HepG2 (cell line): ENCODE measurements at regions not wholly inside any gene's neighbourhood (a gene's known extent, or its start where the extent isn't known, plus 50 kb on each side); places are given as distances from the start of the nearest gene placed in this dataset.

Source experiments
- CEBPG ChIP-seq: IDR thresholded peaks from 2 replicates; pipeline ENCODE4 v1.6.1; 2016
- GFI1 ChIP-seq: sonication (generic); formaldehyde crosslinking; IDR thresholded peaks from 2 replicates; pipeline ENCODE4 v1.5.0; 2020; ENCODE audit warnings: missing genetic modification reagents, mild to moderate bottlenecking, borderline replicate concordance
- MAFF ChIP-seq: IDR thresholded peaks from 2 replicates; pipeline ENCODE4 v1.6.1; 2011; ENCODE audit warnings: low read depth, low read length, improper control_type of control experiment
- PAF1 ChIP-seq: IDR thresholded peaks from 2 replicates; pipeline ENCODE4 v1.6.1; 2016; ENCODE audit warnings: missing genetic modification reagents, missing compliant biosample characterization
- POLR2AphosphoS5 ChIP-seq: IDR thresholded peaks from 2 replicates; pipeline ENCODE4 v1.6.1; 2012; ENCODE audit warnings: low read depth, low read length
- RBM39 ChIP-seq: fragments of 200-400 bp; formaldehyde crosslinking; IDR thresholded peaks from one replicate; pipeline ENCODE4 v1.6.1; 2018; ENCODE audit warnings: antibody characterized with exemption, mild to moderate bottlenecking, low read depth, low read length; ENCODE audit not compliant: poor library complexity, severe bottlenecking
- ZFP36 ChIP-seq: fragments of 150-350 bp; IDR thresholded peaks from 2 replicates; pipeline ENCODE4 v1.6.1; 2018; ENCODE audit warnings: borderline replicate concordance, low read length, low read depth; ENCODE audit not compliant: partially characterized antibody
- ZNF232 ChIP-seq: sonication (generic); formaldehyde crosslinking; IDR thresholded peaks from 2 replicates; pipeline ENCODE4 v1.4.0; 2020; ENCODE audit warnings: missing genetic modification reagents, borderline replicate concordance
- ZNF383 ChIP-seq: sonication (generic); formaldehyde crosslinking; IDR thresholded peaks from 2 replicates; pipeline ENCODE4 v1.4.0; 2020; ENCODE audit warnings: missing genetic modification reagents, mild to moderate bottlenecking, borderline replicate concordance
- TF ChIP-seq, protein P1 (sequence below): sonication (generic); formaldehyde crosslinking; IDR thresholded peaks from 2 replicates; pipeline ENCODE4 v1.4.0; 2020; ENCODE audit warnings: missing genetic modification reagents
- TF ChIP-seq, protein P2 (sequence below): sonication (generic); formaldehyde crosslinking; IDR thresholded peaks from 2 replicates; pipeline ENCODE4 v1.4.0; 2020; ENCODE audit warnings: missing genetic modification reagents
- TF ChIP-seq, protein P3 (sequence below): sonication (generic); formaldehyde crosslinking; IDR thresholded peaks from 2 replicates; pipeline ENCODE4 v1.8.1; 2023; ENCODE audit warnings: missing genetic modification reagents, inconsistent platforms, borderline replicate concordance

DNA sequence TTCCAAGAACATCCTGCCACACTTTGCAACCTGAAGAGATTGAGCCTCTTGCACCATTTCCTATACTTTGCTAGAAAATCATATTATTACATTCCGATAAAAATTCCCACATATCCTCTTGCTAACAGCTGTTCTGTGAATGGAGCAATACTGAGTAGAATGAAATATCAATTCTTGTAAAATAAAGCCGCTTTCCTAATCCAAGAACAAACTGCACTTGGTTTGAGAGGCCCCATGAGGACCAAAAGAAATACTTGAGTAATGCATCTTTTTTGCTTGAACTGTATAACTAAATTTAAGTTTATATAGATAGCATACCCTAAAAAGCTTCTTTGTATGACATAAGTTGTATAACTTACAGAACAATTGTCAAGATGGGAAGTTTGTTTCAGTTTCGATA, 632.4 kb upstream of the SLC8A1 start:
- TF ChIP-seq CEBPG (no peak), ZFP36 (no peak), ZNF383 (no peak), RBM39 (no peak), MAFF (no peak), ZNF232 (CRISPR knock-in tag) (no peak), POLR2AphosphoS5 (no peak), PAF1 (CRISPR knock-in tag) (no peak), GFI1 (CRISPR knock-in tag) (no peak)
- TF ChIP-seq, protein P1, sequence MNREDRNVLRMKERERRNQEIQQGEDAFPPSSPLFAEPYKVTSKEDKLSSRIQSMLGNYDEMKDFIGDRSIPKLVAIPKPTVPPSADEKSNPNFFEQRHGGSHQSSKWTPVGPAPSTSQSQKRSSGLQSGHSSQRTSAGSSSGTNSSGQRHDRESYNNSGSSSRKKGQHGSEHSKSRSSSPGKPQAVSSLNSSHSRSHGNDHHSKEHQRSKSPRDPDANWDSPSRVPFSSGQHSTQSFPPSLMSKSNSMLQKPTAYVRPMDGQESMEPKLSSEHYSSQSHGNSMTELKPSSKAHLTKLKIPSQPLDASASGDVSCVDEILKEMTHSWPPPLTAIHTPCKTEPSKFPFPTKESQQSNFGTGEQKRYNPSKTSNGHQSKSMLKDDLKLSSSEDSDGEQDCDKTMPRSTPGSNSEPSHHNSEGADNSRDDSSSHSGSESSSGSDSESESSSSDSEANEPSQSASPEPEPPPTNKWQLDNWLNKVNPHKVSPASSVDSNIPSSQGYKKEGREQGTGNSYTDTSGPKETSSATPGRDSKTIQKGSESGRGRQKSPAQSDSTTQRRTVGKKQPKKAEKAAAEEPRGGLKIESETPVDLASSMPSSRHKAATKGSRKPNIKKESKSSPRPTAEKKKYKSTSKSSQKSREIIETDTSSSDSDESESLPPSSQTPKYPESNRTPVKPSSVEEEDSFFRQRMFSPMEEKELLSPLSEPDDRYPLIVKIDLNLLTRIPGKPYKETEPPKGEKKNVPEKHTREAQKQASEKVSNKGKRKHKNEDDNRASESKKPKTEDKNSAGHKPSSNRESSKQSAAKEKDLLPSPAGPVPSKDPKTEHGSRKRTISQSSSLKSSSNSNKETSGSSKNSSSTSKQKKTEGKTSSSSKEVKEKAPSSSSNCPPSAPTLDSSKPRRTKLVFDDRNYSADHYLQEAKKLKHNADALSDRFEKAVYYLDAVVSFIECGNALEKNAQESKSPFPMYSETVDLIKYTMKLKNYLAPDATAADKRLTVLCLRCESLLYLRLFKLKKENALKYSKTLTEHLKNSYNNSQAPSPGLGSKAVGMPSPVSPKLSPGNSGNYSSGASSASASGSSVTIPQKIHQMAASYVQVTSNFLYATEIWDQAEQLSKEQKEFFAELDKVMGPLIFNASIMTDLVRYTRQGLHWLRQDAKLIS (CRISPR knock-in tag), result no peak
- TF ChIP-seq, protein P2, sequence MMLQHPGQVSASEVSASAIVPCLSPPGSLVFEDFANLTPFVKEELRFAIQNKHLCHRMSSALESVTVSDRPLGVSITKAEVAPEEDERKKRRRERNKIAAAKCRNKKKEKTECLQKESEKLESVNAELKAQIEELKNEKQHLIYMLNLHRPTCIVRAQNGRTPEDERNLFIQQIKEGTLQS (CRISPR knock-in tag), result no peak
- TF ChIP-seq, protein P3, sequence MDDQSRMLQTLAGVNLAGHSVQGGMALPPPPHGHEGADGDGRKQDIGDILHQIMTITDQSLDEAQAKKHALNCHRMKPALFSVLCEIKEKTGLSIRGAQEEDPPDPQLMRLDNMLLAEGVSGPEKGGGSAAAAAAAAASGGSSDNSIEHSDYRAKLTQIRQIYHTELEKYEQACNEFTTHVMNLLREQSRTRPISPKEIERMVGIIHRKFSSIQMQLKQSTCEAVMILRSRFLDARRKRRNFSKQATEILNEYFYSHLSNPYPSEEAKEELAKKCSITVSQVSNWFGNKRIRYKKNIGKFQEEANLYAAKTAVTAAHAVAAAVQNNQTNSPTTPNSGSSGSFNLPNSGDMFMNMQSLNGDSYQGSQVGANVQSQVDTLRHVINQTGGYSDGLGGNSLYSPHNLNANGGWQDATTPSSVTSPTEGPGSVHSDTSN (CRISPR knock-in tag), result no peak
